Mammary epithelial cell (primary cell): ENCODE measurements at regions not wholly inside any gene's neighbourhood (a gene's known extent, or its start where the extent isn't known, plus 50 kb on each side); places are given as distances from the start of the nearest gene placed in this dataset.

Source experiments
- EZH2 ChIP-seq: IDR thresholded peaks from 2 replicates; pipeline ENCODE4 v1.6.1; 2012; ENCODE audit warnings: low read length, inconsistent platforms, borderline replicate concordance
- TF ChIP-seq, protein P1 (sequence below), 2 donors: IDR thresholded peaks in 1 of 2; conservative IDR thresholded peaks in 1 of 2; 2 replicates each; pipeline ENCODE4 v1.5.1; 2011 to 2012; ENCODE audit warnings: inconsistent platforms in 2 of 2, low read length in 2 of 2, mild to moderate bottlenecking in 2 of 2, control low read depth in 1 of 2, low read depth in 1 of 2; ENCODE audit not compliant: insufficient read depth in 1 of 2; ENCODE audit errors: extremely low read depth in 1 of 2

DNA sequence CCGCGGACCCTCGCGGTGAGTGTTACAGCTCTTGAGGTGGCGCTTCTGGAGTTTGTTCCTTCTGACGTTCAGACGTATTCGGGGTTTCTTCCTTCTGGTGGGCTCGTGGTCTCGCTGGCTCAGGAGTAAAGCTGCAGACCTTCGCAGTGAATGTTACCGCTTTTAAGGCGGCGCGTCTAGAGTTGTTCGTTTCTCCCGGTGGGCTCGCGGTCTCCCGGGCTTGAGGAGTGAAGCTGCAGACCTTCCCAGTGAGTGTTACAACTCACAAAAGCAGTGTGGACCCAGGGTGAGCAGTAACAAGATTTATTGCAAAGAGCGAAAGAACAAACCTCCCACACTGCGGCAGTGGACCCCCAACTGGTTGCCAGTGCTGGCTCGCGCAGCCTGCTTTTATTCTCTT is 177.1 kb downstream of the UACA start:
- TF ChIP-seq, protein P1, sequence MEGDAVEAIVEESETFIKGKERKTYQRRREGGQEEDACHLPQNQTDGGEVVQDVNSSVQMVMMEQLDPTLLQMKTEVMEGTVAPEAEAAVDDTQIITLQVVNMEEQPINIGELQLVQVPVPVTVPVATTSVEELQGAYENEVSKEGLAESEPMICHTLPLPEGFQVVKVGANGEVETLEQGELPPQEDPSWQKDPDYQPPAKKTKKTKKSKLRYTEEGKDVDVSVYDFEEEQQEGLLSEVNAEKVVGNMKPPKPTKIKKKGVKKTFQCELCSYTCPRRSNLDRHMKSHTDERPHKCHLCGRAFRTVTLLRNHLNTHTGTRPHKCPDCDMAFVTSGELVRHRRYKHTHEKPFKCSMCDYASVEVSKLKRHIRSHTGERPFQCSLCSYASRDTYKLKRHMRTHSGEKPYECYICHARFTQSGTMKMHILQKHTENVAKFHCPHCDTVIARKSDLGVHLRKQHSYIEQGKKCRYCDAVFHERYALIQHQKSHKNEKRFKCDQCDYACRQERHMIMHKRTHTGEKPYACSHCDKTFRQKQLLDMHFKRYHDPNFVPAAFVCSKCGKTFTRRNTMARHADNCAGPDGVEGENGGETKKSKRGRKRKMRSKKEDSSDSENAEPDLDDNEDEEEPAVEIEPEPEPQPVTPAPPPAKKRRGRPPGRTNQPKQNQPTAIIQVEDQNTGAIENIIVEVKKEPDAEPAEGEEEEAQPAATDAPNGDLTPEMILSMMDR (conservative IDR thresholded peaks at IDR 0.05 in 1 of 2, IDR thresholded peaks at IDR 0.05 in 1 of 2; ENCODE audit: extremely low read depth in 1 of 2, insufficient read depth in 1 of 2, low read depth in 1 of 2, low read length in 2 of 2) = no peak
- no peak for TF ChIP-seq EZH2
